ENCODE measurements at regions not wholly inside any gene's neighbourhood (a gene's known extent, or its start where the extent isn't known, plus 50 kb on each side); places are given as distances from the start of the nearest gene placed in this dataset.
"Not testable (repeated sequence)": the region's sequence is repeated elsewhere in the genome, so short reads cannot be mapped to it uniquely, and the experiment has no call there.

GRCh38 chr1:207196135-207196534 lies 92.1 kb downstream of the C4BPA start:
- H3K9ac ChIP-seq (ENCODE audit: low read length); H3F3A ChIP-seq (ENCODE audit: insufficient read depth, low read length); H2AFZ ChIP-seq (ENCODE audit: low read length); H3K4me1 ChIP-seq (ENCODE audit: insufficient read depth, low read length, severe bottlenecking); H3K36me3 ChIP-seq (ENCODE audit: insufficient read depth, low read length); H3K27me3 ChIP-seq (ENCODE audit: insufficient read depth, low read length); H3K79me2 ChIP-seq (ENCODE audit: insufficient read depth, low read length); H3K27ac ChIP-seq (ENCODE audit: low read depth, low read length, poor library complexity, severe bottlenecking); H3K9me2 ChIP-seq (ENCODE audit: low read depth, low read length); H3K4me2 ChIP-seq (ENCODE audit: low read length); H3K9me3 ChIP-seq (ENCODE audit: low read length); H4K20me1 ChIP-seq (ENCODE audit: insufficient read depth, low read length); H3K4me3 ChIP-seq (ENCODE audit: low read depth, low read length, poor library complexity, severe bottlenecking): not testable (repeated sequence)

- H2AFZ ChIP-seq (ENCODE audit: low read length); H3K9me2 ChIP-seq (ENCODE audit: low read depth, low read length); H3K27ac ChIP-seq (ENCODE audit: low read depth, low read length, poor library complexity, severe bottlenecking); H3K36me3 ChIP-seq (ENCODE audit: insufficient read depth, low read length); H3K4me3 ChIP-seq (ENCODE audit: low read depth, low read length, poor library complexity, severe bottlenecking); H3K27me3 ChIP-seq (ENCODE audit: insufficient read depth, low read length); H3K9ac ChIP-seq (ENCODE audit: low read length); H4K20me1 ChIP-seq (ENCODE audit: insufficient read depth, low read length); H3K9me3 ChIP-seq (ENCODE audit: low read length); H3K4me2 ChIP-seq (ENCODE audit: low read length); H3K4me1 ChIP-seq (ENCODE audit: insufficient read depth, low read length, severe bottlenecking); H3K79me2 ChIP-seq (ENCODE audit: insufficient read depth, low read length); H3F3A ChIP-seq (ENCODE audit: insufficient read depth, low read length): not testable (repeated sequence)
Measured at GRCh38 chr1:207201534-207201933, 97.5 kb downstream of the C4BPA start.

DNA sequence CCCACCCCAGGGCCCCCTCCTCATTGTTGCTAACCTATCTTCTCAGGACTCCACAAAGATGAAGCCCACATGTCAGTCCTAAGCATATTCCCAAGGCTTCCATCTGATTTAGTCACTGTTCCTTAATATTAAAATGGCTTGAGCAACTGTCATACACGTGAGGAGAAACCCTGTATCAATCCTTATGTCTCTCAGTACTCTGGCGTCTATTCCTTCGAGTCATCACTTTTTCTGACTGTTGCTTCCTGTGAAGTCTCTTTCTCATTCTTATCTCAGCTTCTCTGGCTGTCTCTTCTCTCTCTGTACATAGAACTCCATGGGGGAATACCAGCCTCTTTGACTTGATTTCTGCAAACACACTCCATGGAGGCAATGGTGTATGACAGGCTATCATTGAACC lies 98.4 kb downstream of the C4BPA start:
- TF ChIP-seq, protein P1, sequence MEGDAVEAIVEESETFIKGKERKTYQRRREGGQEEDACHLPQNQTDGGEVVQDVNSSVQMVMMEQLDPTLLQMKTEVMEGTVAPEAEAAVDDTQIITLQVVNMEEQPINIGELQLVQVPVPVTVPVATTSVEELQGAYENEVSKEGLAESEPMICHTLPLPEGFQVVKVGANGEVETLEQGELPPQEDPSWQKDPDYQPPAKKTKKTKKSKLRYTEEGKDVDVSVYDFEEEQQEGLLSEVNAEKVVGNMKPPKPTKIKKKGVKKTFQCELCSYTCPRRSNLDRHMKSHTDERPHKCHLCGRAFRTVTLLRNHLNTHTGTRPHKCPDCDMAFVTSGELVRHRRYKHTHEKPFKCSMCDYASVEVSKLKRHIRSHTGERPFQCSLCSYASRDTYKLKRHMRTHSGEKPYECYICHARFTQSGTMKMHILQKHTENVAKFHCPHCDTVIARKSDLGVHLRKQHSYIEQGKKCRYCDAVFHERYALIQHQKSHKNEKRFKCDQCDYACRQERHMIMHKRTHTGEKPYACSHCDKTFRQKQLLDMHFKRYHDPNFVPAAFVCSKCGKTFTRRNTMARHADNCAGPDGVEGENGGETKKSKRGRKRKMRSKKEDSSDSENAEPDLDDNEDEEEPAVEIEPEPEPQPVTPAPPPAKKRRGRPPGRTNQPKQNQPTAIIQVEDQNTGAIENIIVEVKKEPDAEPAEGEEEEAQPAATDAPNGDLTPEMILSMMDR (IDR thresholded peaks at IDR 0.05; ENCODE audit: low read length), result no peak
- H4K20me1 ChIP-seq (ENCODE audit: insufficient read depth, low read length), result no peaks in the 10 kb centered on the region
- no peaks in the 10 kb centered on the region for H3K9me3 ChIP-seq (ENCODE audit: low read length)
- no peak overlapping the region for H3K27ac ChIP-seq (ENCODE audit: low read depth, low read length, poor library complexity, severe bottlenecking)
- no peak overlapping the region for H3K4me3 ChIP-seq (ENCODE audit: low read depth, low read length, poor library complexity, severe bottlenecking)
- no peak overlapping the region for H2AFZ ChIP-seq (ENCODE audit: low read length)
- H3K9ac ChIP-seq (ENCODE audit: low read length), result no peak overlapping the region
- no peak overlapping the region for H3K4me2 ChIP-seq (ENCODE audit: low read length)
- H3K4me1 ChIP-seq (ENCODE audit: insufficient read depth, low read length, severe bottlenecking), result no peaks in the 10 kb centered on the region
- no peaks in the 10 kb centered on the region for H3K9me2 ChIP-seq (ENCODE audit: low read depth, low read length)
- H3K36me3 ChIP-seq (ENCODE audit: insufficient read depth, low read length), result no peaks in the 10 kb centered on the region
- no peaks in the 10 kb centered on the region for H3F3A ChIP-seq (ENCODE audit: insufficient read depth, low read length)
- H3K27me3 ChIP-seq (ENCODE audit: insufficient read depth, low read length), result no peaks in the 10 kb centered on the region
- no peaks in the 10 kb centered on the region for H3K79me2 ChIP-seq (ENCODE audit: insufficient read depth, low read length)

DNA sequence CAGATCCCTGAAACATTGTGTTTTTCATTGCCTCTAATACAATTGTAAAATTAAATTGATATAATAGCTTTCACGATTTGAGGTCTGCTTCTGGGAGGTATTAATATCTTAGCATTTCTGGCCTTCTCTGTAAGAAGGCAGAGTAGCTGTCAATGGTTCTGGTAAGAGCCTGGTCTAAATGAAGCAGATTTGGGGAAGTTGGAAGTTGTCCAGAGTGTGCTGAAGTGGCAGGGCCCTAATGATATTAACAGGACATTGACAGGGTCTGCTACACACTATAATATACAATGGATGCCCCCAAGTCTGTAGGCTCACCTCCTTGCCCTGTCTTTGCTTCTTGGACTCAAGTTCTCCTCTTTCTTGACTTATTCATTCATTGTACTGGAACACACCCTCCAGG lies 99.5 kb downstream of the C4BPA start:
- H3K4me3 ChIP-seq (ENCODE audit: low read depth, low read length, poor library complexity, severe bottlenecking), result no peak overlapping the region
- TF ChIP-seq, protein P1 (IDR thresholded peaks at IDR 0.05; ENCODE audit: low read length), result no peak
- no peak for TF ChIP-seq EZH2 (IDR thresholded peaks at IDR 0.05; ENCODE audit: borderline replicate concordance, low read length)
- H4K20me1 ChIP-seq (ENCODE audit: insufficient read depth, low read length), result no peaks in the 10 kb centered on the region
- H3K27ac ChIP-seq (ENCODE audit: low read depth, low read length, poor library complexity, severe bottlenecking), result no peak overlapping the region
- no peaks in the 10 kb centered on the region for H3K9me2 ChIP-seq (ENCODE audit: low read depth, low read length)
- no peaks in the 10 kb centered on the region for H3F3A ChIP-seq (ENCODE audit: insufficient read depth, low read length)
- H3K4me2 ChIP-seq (ENCODE audit: low read length), result no peak overlapping the region
- no peaks in the 10 kb centered on the region for H3K4me1 ChIP-seq (ENCODE audit: insufficient read depth, low read length, severe bottlenecking)
- H3K9ac ChIP-seq (ENCODE audit: low read length), result no peak overlapping the region
- H3K79me2 ChIP-seq (ENCODE audit: insufficient read depth, low read length), result no peaks in the 10 kb centered on the region
- H3K36me3 ChIP-seq (ENCODE audit: insufficient read depth, low read length), result no peaks in the 10 kb centered on the region
- H2AFZ ChIP-seq (ENCODE audit: low read length), result no peak overlapping the region
- H3K9me3 ChIP-seq (ENCODE audit: low read length), result no peaks in the 10 kb centered on the region
- no peaks in the 10 kb centered on the region for H3K27me3 ChIP-seq (ENCODE audit: insufficient read depth, low read length)

All from OCI-LY1 (cell line).